Progenitor cell of endocrine pancreas (in vitro differentiated cells): ENCODE measurements at regions not wholly inside any gene's neighbourhood (a gene's known extent, or its start where the extent isn't known, plus 50 kb on each side); places are given as distances from the start of the nearest gene placed in this dataset.

ENCODE experiments used
- DNase-seq: peaks from one replicate; pipeline ENCODE4 v3.0.0; 2021; ENCODE audit warnings: low spot score; ENCODE audit not compliant: unreplicated experiment
- H3K27ac Mint-ChIP-seq: 2 replicates; pipeline ENCODE4 v1.8.0; 2021; ENCODE audit warnings: mild to moderate bottlenecking, moderate library complexity, mixed read lengths
- H3K27me3 Mint-ChIP-seq: 2 replicates; pipeline ENCODE4 v1.8.0; 2021; ENCODE audit warnings: mixed read lengths
- H3K36me3 Mint-ChIP-seq: 2 replicates; pipeline ENCODE4 v1.8.0; 2022; ENCODE audit warnings: mixed read lengths; ENCODE audit not compliant: insufficient read depth
- H3K4me1 Mint-ChIP-seq: 2 replicates; pipeline ENCODE4 v1.8.0; 2021; ENCODE audit warnings: low read depth, mixed read lengths
- H3K4me3 Mint-ChIP-seq: 2 replicates; pipeline ENCODE4 v1.8.0; 2021; ENCODE audit warnings: low read depth, mild to moderate bottlenecking, moderate library complexity, mixed read lengths
- H3K9me3 Mint-ChIP-seq: 2 replicates; pipeline ENCODE4 v1.8.0; 2021; ENCODE audit warnings: low read depth, mixed read lengths
- TF ChIP-seq, protein P1 (sequence below): fragments of 200-600 bp; sonication (generic); IDR thresholded peaks from one replicate; pipeline ENCODE4 v1.5.0; 2021; ENCODE audit warnings: antibody characterized with exemption, mild to moderate bottlenecking; ENCODE audit not compliant: unreplicated experiment

DNA sequence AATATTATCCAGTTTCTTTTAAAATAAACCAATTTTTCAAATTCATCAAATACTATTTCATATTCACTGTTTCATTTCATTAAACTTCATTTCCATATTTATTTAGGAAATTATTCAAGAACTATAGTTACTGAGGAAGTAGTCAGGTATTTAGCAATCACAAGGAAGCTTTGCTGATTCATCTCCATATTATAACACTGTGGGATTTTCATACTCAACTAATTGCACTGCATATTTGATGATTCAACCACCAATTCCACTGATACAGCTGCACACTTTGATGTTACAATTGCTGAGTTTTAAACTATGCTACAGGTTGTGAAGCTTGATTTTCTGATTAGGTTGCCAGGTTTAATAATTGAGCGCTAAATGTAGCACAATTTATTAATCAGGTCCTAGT, 556.8 kb upstream of the SLITRK1 start:
- Mint-ChIP-seq H3K4me1 (no peaks in the 10 kb centered on the region), H3K36me3 (no peaks in the 10 kb centered on the region), H3K9me3 (peaks cover 9% of the 10 kb centered on the region), H3K27me3 (no peaks in the 10 kb centered on the region), H3K4me3 (no peak overlapping the region), H3K27ac (no peak overlapping the region)
- TF ChIP-seq, protein P1, sequence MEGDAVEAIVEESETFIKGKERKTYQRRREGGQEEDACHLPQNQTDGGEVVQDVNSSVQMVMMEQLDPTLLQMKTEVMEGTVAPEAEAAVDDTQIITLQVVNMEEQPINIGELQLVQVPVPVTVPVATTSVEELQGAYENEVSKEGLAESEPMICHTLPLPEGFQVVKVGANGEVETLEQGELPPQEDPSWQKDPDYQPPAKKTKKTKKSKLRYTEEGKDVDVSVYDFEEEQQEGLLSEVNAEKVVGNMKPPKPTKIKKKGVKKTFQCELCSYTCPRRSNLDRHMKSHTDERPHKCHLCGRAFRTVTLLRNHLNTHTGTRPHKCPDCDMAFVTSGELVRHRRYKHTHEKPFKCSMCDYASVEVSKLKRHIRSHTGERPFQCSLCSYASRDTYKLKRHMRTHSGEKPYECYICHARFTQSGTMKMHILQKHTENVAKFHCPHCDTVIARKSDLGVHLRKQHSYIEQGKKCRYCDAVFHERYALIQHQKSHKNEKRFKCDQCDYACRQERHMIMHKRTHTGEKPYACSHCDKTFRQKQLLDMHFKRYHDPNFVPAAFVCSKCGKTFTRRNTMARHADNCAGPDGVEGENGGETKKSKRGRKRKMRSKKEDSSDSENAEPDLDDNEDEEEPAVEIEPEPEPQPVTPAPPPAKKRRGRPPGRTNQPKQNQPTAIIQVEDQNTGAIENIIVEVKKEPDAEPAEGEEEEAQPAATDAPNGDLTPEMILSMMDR = no peak
- no peak for DNase-seq

GRCh38 chr13:84433024-84433423, 550.8 kb upstream of the SLITRK1 start:
- Mint-ChIP-seq H3K36me3 (no peaks in the 10 kb centered on the region), H3K4me1 (no peaks in the 10 kb centered on the region), H3K27me3 (no peaks in the 10 kb centered on the region), H3K9me3 (no peaks in the 10 kb centered on the region), H3K27ac (no peak overlapping the region), H3K4me3 (no peak overlapping the region)
- no peak for DNase-seq
- TF ChIP-seq, protein P1 = no peak

DNA sequence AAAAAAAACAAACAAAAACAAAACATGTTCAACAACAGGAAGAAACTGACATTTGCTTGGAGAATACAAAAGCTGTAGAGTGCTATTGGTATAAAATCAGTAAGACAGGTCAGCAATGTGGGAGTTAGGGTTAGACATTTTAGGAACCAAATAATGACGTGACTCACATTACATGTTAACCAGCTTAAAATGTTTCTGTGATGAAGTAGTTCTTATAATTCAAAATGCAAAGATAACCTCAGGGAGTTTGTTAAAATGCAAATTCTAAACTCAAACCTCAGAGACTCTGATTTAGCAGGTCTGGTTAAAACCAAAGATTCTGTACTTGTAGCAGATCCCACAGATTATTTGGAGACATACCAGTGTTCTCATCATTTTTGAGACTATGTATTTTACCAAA, 549.4 kb upstream of the SLITRK1 start:
- no peak for DNase-seq
- Mint-ChIP-seq H3K9me3 (peaks cover 2% of the 10 kb centered on the region), H3K27ac (no peak overlapping the region), H3K36me3 (no peaks in the 10 kb centered on the region), H3K27me3 (no peaks in the 10 kb centered on the region), H3K4me1 (no peaks in the 10 kb centered on the region), H3K4me3 (no peak overlapping the region)
- TF ChIP-seq, protein P1 = no peak

- H3K9me3 Mint-ChIP-seq = peaks cover 2% of the 10 kb centered on the region
These were observed 548.2 kb upstream of the SLITRK1 start for GRCh38 chr13:84430446-84430845.

DNA sequence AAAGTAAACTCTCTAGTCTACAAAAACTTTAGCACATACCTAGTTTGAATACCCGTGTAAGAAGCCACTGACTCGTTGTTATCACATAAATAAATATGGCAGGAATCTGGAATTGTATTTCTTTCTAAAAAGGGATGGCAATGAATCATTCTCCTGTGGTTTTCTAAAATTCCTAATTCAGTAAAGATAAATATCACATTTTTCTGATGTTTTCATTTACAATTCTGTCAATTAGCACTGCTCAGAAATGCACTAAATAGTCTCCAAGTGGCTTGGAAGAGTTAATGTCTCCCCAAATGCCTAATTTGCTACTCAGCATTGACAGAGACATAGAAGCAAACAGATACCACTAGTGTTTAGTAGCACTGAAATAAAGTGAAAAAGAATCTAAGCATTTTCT, 547.7 kb upstream of the SLITRK1 start:
- Mint-ChIP-seq H3K4me1 (peaks cover 2% of the 10 kb centered on the region), H3K27ac (no peak overlapping the region), H3K36me3 (no peaks in the 10 kb centered on the region), H3K9me3 (peaks cover 2% of the 10 kb centered on the region), H3K4me3 (no peak overlapping the region), H3K27me3 (no peaks in the 10 kb centered on the region)
- DNase-seq = no peak
- TF ChIP-seq, protein P1 = no peak

More at GRCh38 chr13:84430446-84430845, 548.2 kb upstream of the SLITRK1 start:
- Mint-ChIP-seq H3K27me3 (no peaks in the 10 kb centered on the region), H3K4me1 (peaks cover 2% of the 10 kb centered on the region), H3K4me3 (no peak overlapping the region), H3K36me3 (no peaks in the 10 kb centered on the region), H3K27ac (no peak overlapping the region)
- TF ChIP-seq, protein P1 = no peak
- DNase-seq = no peak
